ENCODE measurements at regions not wholly inside any gene's neighbourhood (a gene's known extent, or its start where the extent isn't known, plus 50 kb on each side); places are given as distances from the start of the nearest gene placed in this dataset.

DNA sequence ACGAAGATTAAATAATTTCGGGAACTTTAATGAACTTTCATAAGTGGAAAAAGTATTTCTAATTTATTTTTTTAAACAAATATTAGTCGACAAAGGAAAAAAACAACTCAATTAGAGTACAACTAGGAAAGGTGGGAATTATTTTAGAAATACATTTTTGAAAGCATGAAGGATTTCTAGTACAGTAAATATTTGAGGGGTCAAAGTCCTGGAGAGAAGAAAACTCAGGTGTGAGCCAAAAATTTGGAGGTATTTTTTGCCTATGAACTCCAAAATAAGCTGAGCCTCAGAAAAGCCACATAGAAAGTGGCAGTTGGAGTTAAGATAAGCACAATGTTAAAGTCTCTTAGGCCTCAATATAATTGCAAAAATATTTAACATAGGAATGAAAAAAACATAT lies 2017.3 kb downstream of the C4orf33 start:
- no peaks in the 10 kb centered on the region for H3K4me1 Mint-ChIP-seq
- no peak overlapping the region for H3K27ac Mint-ChIP-seq
- no peaks in the 10 kb centered on the region for H3K27me3 Mint-ChIP-seq
- no peaks in the 10 kb centered on the region for H3K36me3 Mint-ChIP-seq
- DNase-seq = no peak
- H3K4me3 Mint-ChIP-seq = no peak overlapping the region
- peaks cover 1% of the 10 kb centered on the region for H3K9me3 Mint-ChIP-seq

DNA sequence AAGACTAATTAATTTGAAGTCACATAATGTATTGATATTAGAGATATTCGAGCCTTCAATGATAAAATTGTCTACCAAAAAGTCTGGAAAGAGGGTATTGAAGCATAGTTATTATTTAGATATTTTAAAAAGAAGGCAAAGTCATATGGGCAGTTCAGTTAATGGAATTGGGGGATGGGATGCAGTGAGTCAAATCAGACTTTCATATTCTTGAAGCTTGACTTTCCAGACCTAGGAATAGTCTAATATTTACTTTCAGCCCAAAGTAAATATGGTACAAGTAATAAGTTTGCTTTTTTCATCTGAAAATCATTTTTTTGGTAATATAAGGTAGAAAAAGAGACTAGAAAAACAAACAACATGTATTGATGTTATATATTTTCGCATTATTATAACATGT lies 2017.8 kb downstream of the C4orf33 start:
- no peaks in the 10 kb centered on the region for H3K27me3 Mint-ChIP-seq
- H3K4me3 Mint-ChIP-seq = no peak overlapping the region
- no peaks in the 10 kb centered on the region for H3K4me1 Mint-ChIP-seq
- no peaks in the 10 kb centered on the region for H3K36me3 Mint-ChIP-seq
- H3K27ac Mint-ChIP-seq = no peak overlapping the region
- DNase-seq = no peak
- peaks cover 1% of the 10 kb centered on the region for H3K9me3 Mint-ChIP-seq

DNA sequence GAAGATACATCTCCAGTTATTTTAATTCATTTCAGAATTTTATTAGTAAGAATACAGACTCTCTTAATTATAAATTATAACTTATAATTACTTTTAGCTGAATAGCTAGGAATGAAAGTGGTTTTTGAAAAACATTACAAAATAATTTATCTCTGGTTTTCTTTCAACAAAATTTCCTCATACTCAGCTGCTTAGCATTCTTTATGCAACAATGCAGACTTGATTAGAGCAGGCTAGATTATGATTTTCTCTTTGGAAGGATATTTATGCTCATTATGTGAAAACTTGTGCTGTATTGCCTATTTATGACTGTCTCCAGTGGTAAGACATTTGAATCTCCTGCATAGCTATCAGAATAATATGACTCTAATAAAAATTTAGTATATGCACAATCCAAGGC lies 2023.7 kb downstream of the C4orf33 start:
- Mint-ChIP-seq H3K4me1 (no peaks in the 10 kb centered on the region), H3K36me3 (no peaks in the 10 kb centered on the region), H3K9me3 (no peaks in the 10 kb centered on the region), H3K27me3 (no peaks in the 10 kb centered on the region), H3K27ac (no peak overlapping the region), H3K4me3 (no peak overlapping the region)
- no peak for DNase-seq

DNA sequence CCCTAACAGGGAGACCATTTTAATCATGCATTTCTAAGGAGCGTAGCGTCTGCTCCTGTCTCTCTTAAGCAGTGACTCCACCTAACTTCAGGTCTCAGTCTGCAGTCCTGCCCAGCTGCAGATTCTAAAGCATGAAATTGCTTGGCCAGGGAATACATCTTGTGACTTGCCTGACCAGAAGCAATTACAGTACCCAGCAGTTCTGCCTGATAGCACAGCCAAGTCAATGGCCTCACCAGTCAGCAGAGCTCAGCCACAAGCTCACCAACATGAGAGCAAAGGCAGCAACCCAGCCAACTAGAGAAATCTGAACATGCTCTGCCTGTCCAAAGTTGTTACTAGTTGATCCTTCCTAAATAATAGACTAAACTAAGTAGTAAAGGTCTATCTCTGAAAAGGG lies 2011.9 kb upstream of the PCDH10 start:
- Mint-ChIP-seq H3K9me3 (peaks cover 7% of the 10 kb centered on the region), H3K4me3 (no peak overlapping the region), H3K27me3 (no peaks in the 10 kb centered on the region), H3K27ac (no peak overlapping the region), H3K36me3 (no peaks in the 10 kb centered on the region), H3K4me1 (no peaks in the 10 kb centered on the region)
- DNase-seq = no peak

DNA sequence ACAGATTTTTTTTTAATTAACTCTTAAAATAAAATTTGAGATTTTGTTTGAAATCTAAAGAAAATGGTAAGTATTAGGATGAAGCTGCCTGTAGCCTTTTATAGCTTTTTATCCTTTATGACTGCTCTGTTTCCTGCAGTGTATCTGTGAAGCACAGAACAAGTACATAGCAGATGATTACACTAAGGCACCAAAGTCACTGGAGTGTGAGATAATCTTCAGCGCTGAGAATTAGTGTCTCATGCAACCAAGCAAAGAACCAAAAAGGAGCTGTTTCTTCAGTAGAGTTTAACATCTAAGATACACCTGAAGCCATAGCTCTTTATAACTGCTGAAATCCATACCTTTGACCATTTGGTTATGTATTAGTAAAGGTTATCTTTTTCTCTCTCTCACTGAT lies 1989.8 kb upstream of the PCDH10 start:
- H3K4me3 Mint-ChIP-seq = no peak overlapping the region
- no peaks in the 10 kb centered on the region for H3K9me3 Mint-ChIP-seq
- no peaks in the 10 kb centered on the region for H3K27me3 Mint-ChIP-seq
- H3K27ac Mint-ChIP-seq = no peak overlapping the region
- no peaks in the 10 kb centered on the region for H3K36me3 Mint-ChIP-seq
- no peaks in the 10 kb centered on the region for H3K4me1 Mint-ChIP-seq
- no peak for DNase-seq

DNA sequence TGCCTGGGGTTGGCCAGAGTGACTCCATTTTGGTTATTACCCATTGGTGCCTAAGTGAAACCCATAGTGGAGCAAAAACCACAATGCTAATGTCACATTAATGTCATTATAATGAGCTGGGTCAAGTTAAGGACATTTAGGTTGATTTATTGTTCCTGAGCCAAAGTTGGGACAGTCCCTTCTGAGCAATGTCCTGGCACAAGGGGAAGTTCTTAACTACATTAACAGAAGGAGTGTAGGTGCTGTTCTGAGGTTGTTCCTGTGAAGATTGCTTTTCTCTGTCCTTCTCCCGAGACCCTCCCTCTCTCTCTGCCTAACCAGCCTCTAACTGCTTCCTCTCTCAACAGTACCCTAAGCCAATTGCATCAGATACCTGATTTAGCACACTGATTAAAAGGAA lies 1956.8 kb upstream of the PCDH10 start:
- H3K27me3 Mint-ChIP-seq = no peaks in the 10 kb centered on the region
- H3K9me3 Mint-ChIP-seq = peaks cover 2% of the 10 kb centered on the region
- H3K27ac Mint-ChIP-seq = no peak overlapping the region
- H3K4me1 Mint-ChIP-seq = no peaks in the 10 kb centered on the region
- no peak overlapping the region for H3K4me3 Mint-ChIP-seq
- DNase-seq = no peak
- H3K36me3 Mint-ChIP-seq = no peaks in the 10 kb centered on the region

DNA sequence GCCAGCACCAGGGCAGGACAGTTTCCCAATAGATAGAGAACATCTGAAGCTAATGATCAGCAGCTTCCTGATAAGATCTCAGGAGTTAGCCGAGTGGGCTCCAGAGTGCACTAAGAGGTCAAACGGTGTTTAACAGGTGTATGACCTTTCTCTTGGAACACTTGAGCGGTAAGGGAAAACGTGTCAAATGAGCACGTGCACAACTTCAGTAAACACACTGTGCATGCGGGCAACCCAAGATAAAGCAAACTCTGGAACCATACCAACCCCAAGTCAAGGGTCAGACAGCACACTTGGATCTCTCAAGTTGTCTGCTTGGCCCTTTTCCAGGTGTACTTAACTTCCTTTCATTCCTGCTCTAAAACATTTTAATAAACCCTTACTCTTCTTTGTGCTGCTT lies 1941.5 kb upstream of the PCDH10 start:
- H3K4me1 Mint-ChIP-seq = no peaks in the 10 kb centered on the region
- H3K27ac Mint-ChIP-seq = no peak overlapping the region
- no peaks in the 10 kb centered on the region for H3K36me3 Mint-ChIP-seq
- no peaks in the 10 kb centered on the region for H3K27me3 Mint-ChIP-seq
- no peak for DNase-seq
- H3K4me3 Mint-ChIP-seq = no peak overlapping the region
- no peaks in the 10 kb centered on the region for H3K9me3 Mint-ChIP-seq

DNA sequence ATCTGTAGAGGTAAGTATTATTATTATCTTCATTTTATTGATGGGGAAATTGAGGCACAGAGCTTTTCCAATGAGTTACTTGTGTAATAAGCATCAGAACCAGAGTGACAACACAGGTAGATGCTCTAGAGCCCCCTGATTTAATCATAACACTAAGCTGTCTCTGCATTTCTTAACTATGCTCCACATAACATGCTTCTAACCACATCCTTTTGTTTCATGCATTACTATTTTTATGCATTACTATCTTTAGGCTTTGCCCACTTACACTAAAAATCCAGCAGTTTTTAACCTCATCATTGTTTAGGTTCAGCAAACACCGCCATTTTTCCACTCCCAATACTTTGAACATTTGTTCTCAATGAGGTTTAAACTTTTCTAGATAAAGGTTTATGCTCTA lies 1900.8 kb upstream of the PCDH10 start:
- DNase-seq = no peak
- H3K27ac Mint-ChIP-seq = no peak overlapping the region
- no peaks in the 10 kb centered on the region for H3K36me3 Mint-ChIP-seq
- H3K27me3 Mint-ChIP-seq = no peaks in the 10 kb centered on the region
- no peaks in the 10 kb centered on the region for H3K4me1 Mint-ChIP-seq
- peaks cover 1% of the 10 kb centered on the region for H3K9me3 Mint-ChIP-seq
- H3K4me3 Mint-ChIP-seq = no peak overlapping the region

DNA sequence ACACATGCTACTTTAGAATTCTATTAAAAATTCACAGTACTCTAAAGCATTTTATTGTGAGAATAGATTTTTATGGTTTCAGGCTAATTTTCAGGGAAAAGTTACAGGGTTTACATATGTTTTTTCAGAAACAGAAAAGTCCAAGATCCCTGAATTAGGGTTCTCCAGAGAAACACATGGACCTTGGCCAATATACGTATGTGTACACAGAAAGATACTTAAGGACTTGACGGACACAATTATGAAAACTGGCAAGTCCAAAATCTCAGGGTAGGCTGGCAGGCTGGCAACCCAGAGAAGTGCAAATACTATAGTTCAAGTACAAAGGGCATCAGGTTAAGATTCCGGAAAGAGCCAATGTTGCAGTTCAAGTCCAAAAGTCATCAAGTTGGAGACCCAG lies 1897.8 kb upstream of the PCDH10 start:
- DNase-seq = no peak
- Mint-ChIP-seq H3K27me3 (no peaks in the 10 kb centered on the region), H3K27ac (no peak overlapping the region), H3K4me3 (no peak overlapping the region), H3K9me3 (peaks cover 1% of the 10 kb centered on the region), H3K36me3 (no peaks in the 10 kb centered on the region), H3K4me1 (no peaks in the 10 kb centered on the region)

DNA sequence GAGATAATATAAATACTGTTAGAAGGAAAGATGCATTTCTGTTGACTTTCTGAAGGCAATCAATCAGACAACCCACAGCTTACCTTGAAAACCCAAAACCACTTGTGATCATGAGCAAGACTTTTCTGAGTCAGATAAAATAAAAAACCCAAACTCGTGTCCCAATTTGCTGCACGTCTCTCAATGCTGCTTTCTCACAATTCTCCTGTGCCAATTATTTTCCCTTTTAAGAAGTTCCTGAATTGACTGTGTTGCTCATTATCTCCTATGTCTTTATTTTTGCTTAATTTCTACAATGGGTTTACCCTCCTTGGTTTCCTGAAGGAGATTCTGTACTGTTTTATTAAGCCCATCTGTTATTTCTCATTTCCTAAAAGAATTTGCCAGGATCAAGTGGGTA lies 1891.9 kb upstream of the PCDH10 start:
- Mint-ChIP-seq H3K4me1 (no peaks in the 10 kb centered on the region), H3K27ac (no peak overlapping the region), H3K4me3 (no peak overlapping the region), H3K9me3 (peaks cover 1% of the 10 kb centered on the region), H3K27me3 (no peaks in the 10 kb centered on the region), H3K36me3 (no peaks in the 10 kb centered on the region)
- no peak for DNase-seq

DNA sequence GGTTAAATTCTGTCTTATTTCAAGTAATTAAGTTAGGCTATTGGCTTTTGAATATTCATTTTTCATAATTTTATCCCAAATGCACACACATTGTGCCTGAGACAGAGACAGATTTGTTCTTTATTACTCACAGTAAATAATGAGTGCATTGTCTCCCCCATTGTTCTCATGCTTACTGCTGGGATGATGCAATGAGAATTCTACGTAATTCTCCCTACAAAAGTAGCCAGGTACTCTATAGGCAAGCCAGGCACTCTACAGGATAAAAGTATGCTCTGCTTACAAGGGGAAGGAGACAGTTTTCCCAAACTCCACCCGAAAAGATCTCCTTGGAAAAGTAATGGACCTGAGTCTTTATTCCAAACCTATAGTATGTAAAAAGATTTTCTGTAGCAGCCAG lies 1890.7 kb upstream of the PCDH10 start:
- no peak overlapping the region for H3K4me3 Mint-ChIP-seq
- H3K27ac Mint-ChIP-seq = no peak overlapping the region
- H3K27me3 Mint-ChIP-seq = no peaks in the 10 kb centered on the region
- DNase-seq = no peak
- no peaks in the 10 kb centered on the region for H3K36me3 Mint-ChIP-seq
- H3K9me3 Mint-ChIP-seq = peaks cover 1% of the 10 kb centered on the region
- H3K4me1 Mint-ChIP-seq = no peaks in the 10 kb centered on the region

DNA sequence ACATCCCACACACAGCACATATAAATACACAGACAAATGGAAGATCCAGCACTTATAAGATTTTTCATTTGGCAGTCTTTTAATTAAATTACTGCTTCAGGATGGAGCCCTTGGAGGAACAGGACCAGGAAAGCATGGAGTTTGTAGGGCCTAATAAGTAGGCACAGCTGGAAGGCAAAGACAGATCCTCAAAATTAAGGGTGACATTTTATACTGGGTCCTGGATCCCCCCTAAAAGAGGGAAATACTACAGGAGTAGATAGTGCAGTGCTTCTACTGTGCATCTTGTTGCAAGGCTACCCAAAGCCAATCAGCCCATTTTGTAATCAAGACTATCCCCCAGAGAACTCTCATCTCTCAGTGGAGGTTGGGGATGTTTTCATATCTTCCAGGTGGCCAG lies 1860.7 kb upstream of the PCDH10 start:
- Mint-ChIP-seq H3K27me3 (no peaks in the 10 kb centered on the region), H3K27ac (no peak overlapping the region)

DNA sequence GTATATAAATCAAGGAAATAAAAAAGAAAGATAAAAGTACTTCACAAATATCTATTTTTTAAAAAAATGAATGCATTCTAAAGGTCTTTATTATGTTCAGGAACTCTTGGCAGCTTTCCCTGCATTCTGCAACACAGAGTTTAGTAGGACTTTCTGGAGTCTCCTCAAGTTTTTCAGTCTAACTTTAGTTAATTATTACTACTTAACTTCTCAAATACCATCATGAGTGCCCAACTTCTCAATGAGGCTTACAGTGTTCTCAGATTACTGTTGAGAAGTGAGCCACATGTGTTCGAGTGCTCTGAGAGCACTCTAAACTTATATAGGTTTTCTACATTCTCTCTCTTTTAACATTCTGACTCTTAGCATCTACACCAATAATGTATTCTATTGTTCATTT lies 1852.9 kb upstream of the PCDH10 start:
- H3K4me3 Mint-ChIP-seq = no peak overlapping the region
- H3K4me1 Mint-ChIP-seq = no peaks in the 10 kb centered on the region
- H3K27ac Mint-ChIP-seq = no peak overlapping the region
- peaks cover 1% of the 10 kb centered on the region for H3K9me3 Mint-ChIP-seq
- no peaks in the 10 kb centered on the region for H3K36me3 Mint-ChIP-seq
- no peaks in the 10 kb centered on the region for H3K27me3 Mint-ChIP-seq
- no peak for DNase-seq

More for the DNA sequence above, 1860.7 kb upstream of the PCDH10 start:
- Mint-ChIP-seq H3K36me3 (no peaks in the 10 kb centered on the region), H3K9me3 (peaks cover 3% of the 10 kb centered on the region), H3K4me1 (no peaks in the 10 kb centered on the region), H3K4me3 (no peak overlapping the region)
- no peak for DNase-seq

DNA sequence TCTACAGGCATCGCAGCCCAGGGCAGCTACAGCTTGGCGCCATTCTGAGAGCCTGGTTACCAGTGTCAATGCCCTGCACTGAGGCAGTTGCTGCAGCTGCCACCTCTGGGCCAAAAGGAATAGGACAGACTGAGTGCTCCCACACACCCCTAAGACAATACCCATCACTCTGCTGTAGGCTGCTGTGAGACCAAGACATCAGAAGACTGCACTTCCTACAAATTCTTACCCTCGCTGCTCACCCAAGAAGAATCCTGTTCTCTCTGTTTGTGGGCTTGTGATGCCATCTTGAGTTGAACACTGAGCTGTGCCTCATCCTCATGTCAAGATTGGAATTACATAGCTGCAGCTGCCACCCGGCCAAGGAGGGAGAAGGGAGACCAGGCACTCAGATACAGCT lies 1847.0 kb upstream of the PCDH10 start:
- Mint-ChIP-seq H3K4me1 (no peaks in the 10 kb centered on the region), H3K4me3 (no peak overlapping the region), H3K27ac (no peak overlapping the region), H3K36me3 (no peaks in the 10 kb centered on the region), H3K27me3 (no peaks in the 10 kb centered on the region), H3K9me3 (peaks cover 11% of the 10 kb centered on the region)
- DNase-seq = no peak

DNA sequence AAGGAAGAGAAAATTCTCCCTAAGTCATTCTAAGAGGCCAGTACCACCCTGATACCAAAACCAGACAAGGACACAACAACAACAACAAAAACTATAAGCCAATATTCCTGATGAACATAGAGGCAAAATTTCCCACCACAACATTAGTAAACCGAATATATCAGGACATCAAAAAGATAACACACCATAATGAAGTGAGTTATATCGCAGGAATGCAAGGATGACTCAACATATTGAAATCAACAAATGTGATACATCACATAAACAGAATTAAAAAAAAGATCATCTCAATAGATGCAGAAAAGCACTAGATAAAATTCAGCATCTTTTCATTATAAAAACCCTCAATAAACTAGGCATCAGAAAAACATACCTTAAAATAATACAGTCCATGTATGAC lies 1844.4 kb upstream of the PCDH10 start:
- H3K36me3 Mint-ChIP-seq = no peaks in the 10 kb centered on the region
- H3K4me1 Mint-ChIP-seq = no peaks in the 10 kb centered on the region
- no peak for DNase-seq
- H3K4me3 Mint-ChIP-seq = no peak overlapping the region
- no peaks in the 10 kb centered on the region for H3K27me3 Mint-ChIP-seq
- peaks cover 12% of the 10 kb centered on the region for H3K9me3 Mint-ChIP-seq
- H3K27ac Mint-ChIP-seq = no peak overlapping the region

DNA sequence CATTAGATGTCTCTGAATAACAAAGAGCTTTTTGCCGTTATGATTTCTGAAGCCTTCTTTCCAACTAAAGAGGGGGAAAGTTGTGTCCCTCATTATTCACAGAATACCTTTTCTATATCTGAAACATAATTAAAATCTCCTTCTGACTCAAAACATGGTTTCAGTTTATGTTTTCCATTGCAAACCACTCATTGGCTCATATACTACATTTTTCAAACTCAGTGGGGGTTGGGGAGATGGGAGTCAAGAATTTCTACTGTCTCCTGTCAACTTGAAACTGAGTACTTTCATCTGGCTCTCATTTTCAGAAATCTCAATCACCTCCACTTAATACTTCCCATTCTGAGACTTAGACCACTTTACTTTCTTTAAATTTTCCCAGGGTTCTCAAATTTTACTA lies 1839.5 kb upstream of the PCDH10 start:
- H3K4me1 Mint-ChIP-seq = no peaks in the 10 kb centered on the region
- DNase-seq = no peak
- no peaks in the 10 kb centered on the region for H3K27me3 Mint-ChIP-seq
- peaks cover 6% of the 10 kb centered on the region for H3K9me3 Mint-ChIP-seq
- H3K36me3 Mint-ChIP-seq = no peaks in the 10 kb centered on the region
- no peak overlapping the region for H3K27ac Mint-ChIP-seq
- no peak overlapping the region for H3K4me3 Mint-ChIP-seq

DNA sequence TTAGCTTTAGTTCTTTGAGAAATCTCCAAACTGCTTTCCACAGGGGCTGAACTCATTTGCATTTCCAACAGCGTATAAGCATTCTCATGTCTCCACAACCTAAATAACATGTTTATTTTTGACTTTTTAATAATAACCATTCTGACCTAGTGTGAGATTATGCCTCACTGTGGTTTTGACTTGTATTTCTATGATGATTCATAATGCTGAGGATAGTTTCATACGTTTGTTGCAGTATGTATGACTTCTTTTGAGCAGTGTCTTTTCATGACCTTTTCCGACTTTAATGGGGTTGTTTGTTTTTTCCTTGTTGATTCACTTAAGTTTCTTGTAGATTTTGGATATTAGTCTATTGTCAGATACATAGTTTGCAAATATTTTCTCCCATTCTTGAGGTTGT lies 1833.0 kb upstream of the PCDH10 start:
- no peak for DNase-seq
- Mint-ChIP-seq H3K27me3 (no peaks in the 10 kb centered on the region), H3K4me3 (no peak overlapping the region), H3K36me3 (no peaks in the 10 kb centered on the region), H3K27ac (no peak overlapping the region), H3K9me3 (peaks cover 7% of the 10 kb centered on the region), H3K4me1 (no peaks in the 10 kb centered on the region)
